ENCODE measurements at regions not wholly inside any gene's neighbourhood (a gene's known extent, or its start where the extent isn't known, plus 50 kb on each side); places are given as distances from the start of the nearest gene placed in this dataset.

DNA sequence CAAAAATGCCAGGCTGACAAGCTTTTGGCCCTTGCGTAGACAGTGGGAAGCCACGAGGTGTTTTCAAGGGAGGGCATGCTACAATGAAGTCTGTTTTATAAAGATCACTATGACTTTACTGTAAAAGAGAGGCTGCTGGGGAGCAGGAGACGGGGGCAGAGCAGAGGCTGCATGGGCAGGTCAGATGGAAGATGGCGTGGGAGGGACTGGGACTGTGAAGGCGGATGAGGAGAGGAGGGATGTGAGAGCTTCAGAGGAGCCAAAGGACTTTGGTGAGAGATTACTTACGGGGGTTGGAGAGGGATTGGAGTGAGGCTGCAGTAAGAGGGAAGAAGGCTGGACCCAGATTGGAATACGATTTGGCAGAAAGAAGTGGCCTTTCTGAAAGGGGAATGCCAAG, 86.6 kb upstream of the PCBD1 start:
- no peak for TF ChIP-seq POLR2A (IDR thresholded peaks at IDR 0.05)
- TF ChIP-seq, protein P1, sequence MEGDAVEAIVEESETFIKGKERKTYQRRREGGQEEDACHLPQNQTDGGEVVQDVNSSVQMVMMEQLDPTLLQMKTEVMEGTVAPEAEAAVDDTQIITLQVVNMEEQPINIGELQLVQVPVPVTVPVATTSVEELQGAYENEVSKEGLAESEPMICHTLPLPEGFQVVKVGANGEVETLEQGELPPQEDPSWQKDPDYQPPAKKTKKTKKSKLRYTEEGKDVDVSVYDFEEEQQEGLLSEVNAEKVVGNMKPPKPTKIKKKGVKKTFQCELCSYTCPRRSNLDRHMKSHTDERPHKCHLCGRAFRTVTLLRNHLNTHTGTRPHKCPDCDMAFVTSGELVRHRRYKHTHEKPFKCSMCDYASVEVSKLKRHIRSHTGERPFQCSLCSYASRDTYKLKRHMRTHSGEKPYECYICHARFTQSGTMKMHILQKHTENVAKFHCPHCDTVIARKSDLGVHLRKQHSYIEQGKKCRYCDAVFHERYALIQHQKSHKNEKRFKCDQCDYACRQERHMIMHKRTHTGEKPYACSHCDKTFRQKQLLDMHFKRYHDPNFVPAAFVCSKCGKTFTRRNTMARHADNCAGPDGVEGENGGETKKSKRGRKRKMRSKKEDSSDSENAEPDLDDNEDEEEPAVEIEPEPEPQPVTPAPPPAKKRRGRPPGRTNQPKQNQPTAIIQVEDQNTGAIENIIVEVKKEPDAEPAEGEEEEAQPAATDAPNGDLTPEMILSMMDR (IDR thresholded peaks at IDR 0.05), result no peak

All from right lobe of liver (tissue), 4 donors.